GM12874 (cell line): ENCODE measurements at regions not wholly inside any gene's neighbourhood (a gene's known extent, or its start where the extent isn't known, plus 50 kb on each side); places are given as distances from the start of the nearest gene placed in this dataset.

Source experiments
- TF ChIP-seq, protein P1 (sequence below): IDR thresholded peaks from 2 replicates; pipeline ENCODE4 v1.5.1; 2011; ENCODE audit warnings: low read depth, mild to moderate bottlenecking, control low read depth, low read length, moderate library complexity; ENCODE audit not compliant: insufficient read depth

DNA sequence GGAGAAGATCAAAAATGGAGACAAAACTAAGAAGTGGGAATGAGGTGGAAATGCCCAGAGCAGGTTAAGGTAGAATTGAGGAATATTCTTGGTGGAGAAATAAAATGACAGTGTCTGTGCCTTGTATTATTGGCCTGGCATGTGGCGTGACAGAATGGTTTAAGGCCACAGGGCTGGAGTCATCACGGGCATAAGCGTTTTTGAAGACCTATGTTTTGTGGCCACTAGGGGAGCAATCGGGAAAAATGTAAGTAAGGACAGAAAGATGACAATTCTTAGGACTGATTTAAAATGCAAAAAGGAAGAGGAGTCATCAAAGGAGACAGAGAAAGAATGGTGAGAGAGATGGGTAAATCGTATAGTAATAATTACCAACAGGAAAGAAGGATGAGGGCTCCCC lies 72.2 kb upstream of the EPB41L4A start:
- TF ChIP-seq, protein P1, sequence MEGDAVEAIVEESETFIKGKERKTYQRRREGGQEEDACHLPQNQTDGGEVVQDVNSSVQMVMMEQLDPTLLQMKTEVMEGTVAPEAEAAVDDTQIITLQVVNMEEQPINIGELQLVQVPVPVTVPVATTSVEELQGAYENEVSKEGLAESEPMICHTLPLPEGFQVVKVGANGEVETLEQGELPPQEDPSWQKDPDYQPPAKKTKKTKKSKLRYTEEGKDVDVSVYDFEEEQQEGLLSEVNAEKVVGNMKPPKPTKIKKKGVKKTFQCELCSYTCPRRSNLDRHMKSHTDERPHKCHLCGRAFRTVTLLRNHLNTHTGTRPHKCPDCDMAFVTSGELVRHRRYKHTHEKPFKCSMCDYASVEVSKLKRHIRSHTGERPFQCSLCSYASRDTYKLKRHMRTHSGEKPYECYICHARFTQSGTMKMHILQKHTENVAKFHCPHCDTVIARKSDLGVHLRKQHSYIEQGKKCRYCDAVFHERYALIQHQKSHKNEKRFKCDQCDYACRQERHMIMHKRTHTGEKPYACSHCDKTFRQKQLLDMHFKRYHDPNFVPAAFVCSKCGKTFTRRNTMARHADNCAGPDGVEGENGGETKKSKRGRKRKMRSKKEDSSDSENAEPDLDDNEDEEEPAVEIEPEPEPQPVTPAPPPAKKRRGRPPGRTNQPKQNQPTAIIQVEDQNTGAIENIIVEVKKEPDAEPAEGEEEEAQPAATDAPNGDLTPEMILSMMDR, result peak; percentile 32; the same call in 1 of the 2 replicates

DNA sequence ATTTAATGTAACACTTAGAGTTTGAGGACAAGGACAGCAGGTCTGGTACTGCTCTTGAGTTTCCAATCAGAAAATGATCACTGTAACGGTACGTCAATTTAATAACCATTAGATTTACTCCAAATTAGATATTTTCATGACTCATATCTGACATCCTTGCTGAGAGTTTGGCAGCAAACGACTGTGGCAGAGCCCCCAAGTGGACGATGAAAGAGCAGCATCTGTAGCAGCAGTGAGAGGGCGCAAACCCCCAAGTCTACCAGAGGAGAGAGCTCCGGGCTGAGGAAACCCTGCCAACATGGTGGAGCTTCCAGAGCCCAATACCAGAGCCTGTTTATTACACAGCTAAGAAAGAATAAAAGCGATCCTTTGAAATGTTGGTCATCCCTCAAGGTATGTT lies 73.2 kb upstream of the EPB41L4A start:
- TF ChIP-seq, protein P1, result peak; percentile 71

DNA sequence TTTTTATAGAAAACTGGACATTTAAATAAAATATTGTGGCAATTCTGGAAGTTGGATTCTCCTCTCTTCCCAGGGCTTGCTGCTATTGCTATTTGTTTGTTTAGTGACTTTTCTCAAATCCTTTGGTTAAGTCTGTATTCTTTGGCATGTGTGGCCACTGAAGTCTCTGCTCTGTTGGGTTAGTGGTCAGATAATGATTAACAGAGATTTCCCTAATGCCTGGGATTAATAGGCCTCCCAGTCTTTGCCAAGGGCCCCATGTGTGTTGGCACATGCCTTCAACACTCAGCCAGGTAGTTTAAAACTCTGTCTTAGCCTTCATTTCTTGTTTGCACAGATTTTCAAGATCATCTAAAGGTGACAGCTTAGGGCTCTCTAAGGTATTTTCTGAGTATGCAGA lies 92.8 kb upstream of the EPB41L4A start:
- TF ChIP-seq, protein P1, result no peak

DNA sequence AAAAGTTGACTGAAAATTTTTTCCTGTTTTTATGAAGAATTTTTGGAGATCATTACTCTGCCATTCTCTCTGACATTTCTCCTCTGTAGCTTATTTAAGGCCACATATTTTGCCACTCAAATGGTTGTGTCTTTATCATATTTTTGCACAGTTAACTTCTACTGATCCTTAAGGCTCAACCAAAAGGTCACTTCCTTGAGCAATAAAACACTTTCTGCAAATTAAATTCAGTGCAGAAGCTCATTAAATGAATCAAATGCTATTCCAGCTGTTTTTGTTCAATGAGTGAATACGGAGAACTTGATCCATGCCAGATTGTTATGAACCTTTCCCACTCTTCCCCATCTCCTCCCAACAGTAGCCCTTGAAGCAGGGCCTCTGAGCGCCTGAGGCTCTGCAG lies 93.8 kb upstream of the EPB41L4A start:
- TF ChIP-seq, protein P1, result no peak

DNA sequence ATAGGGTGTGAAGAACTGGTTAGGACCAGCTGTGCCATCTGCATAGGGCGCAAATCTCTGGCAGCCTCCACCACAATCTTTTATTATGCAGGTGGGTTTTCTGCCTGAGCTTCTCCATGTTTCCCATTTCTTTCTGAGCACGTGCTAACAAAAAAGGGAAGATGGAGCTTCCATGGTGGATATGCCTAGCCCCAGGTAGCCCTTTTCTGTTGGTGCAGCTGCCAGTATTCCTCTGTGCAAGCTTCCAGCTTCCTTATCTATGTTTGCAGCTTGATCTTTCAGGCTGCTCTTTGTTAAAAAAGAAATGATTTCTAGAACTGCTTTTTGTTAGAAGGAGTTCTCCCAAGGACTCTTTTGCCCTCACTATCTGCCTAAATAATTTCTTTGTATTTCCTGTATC lies 95.0 kb upstream of the EPB41L4A start:
- TF ChIP-seq, protein P1, result no peak

DNA sequence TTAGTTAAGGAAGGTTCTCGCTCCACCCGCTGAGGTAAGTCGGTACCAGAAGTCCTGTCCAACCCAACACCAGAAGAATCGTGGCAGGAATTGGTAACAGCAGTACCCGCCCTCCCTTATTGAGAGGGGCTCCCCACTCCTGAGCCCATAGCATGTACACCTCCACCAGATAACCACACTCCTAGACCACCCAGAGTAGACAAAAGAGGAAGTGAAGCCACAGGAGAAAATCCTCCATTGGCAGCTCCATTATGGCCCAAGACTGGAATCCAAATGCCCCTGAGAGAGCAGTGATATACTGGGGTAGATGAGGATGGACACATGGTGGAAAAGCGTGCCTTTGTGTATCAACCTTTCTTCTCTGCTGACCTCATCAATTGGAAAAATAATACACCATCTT lies 106.1 kb upstream of the EPB41L4A start:
- TF ChIP-seq, protein P1, result no peak

DNA sequence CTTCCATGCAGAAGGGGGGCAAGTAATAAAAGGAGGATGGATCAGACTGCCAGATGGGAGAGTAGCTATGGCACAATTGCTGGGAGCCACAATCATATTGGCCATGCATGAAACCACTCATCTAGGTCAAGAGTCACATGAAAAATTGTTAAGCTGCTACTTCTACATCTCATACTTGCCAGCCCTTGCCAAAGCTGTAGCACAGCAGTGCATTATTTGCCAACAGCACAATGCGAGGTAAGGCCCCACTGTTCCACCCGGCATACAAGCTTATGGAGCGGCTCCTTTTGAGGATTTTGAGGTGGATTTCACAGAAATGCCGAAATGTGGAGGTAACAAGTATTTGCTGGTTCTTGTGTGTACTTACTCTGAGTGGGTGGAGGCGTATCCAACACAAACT lies 109.9 kb upstream of the EPB41L4A start:
- TF ChIP-seq, protein P1, result no peak

DNA sequence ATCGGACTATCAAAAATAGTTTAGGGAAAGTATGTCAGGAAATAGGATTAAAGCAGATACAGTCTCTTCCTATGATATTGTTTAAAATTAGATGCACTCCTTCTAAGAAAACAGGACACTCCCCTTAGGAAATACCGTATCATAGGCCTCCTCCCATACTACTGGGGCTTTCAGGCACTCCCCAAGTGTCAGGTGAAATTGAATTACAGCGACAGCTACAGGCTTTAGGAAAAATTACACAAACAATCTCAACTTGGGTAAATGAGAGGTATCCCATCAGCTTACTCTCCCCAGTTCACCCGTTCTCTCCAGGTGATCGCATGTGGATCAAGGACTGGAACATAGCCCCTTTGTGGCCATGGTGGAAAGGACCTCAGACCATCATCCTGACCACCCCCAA lies 110.4 kb upstream of the EPB41L4A start:
- TF ChIP-seq, protein P1, result peak; percentile 42; the same call in 1 of the 2 replicates
